Keratinocyte (primary cell): ENCODE measurements at regions not wholly inside any gene's neighbourhood (a gene's known extent, or its start where the extent isn't known, plus 50 kb on each side); places are given as distances from the start of the nearest gene placed in this dataset.

Experiments
- EZH2 ChIP-seq: IDR thresholded peaks from one replicate; pipeline ENCODE4 v1.6.1; 2012; ENCODE audit warnings: inconsistent platforms, mild to moderate bottlenecking, low read length, moderate library complexity
- TF ChIP-seq, protein P1 (sequence below), 3 experiments: IDR thresholded peaks in 1 of 3; conservative IDR thresholded peaks in 1 of 3; optimal IDR thresholded peaks in 1 of 3; 2 replicates in 2 of 3; 3 replicates in 1 of 3; pipeline versions ENCODE3 to v1.5.1; 2011; ENCODE audit warnings: low read length in 3 of 3, mild to moderate bottlenecking in 3 of 3, moderate library complexity in 2 of 3, control low read depth in 1 of 3, inconsistent platforms in 1 of 3; ENCODE audit not compliant: insufficient read depth in 2 of 3; ENCODE audit errors: extremely low read depth in 1 of 3

DNA sequence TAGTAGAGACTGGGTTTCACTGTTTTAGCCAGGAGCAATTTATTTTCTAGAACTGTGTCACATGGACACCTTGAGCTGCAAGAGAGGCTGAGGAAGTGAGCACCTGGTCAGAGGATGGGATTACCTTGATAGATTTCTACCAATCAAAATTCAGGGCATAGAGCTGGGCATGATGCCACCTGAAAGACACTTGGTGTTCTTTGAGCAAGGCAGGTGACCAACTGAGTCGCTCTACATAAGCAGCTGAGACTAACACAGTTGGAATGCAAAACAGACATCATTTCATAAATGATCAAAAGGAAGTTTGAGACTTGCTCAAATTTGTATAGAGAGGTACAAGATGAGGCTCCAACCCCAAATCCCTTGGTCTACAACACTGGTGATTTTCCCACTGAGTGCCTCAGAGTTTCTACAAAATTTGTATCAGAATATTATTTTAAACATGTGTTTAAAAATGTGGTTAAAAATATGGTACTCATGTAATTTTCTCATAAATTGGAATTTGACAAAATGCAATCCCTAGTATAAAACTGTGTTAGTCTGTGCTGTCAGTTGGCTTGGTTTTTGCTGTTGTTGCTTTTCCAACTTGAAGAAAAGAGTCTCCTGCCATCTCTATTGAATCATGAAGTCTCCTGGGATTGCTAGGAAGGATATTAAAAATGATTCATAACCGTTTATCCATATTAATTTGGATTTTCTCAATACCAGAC, 156.4 kb upstream of the MDFIC start:
- TF ChIP-seq, protein P1, sequence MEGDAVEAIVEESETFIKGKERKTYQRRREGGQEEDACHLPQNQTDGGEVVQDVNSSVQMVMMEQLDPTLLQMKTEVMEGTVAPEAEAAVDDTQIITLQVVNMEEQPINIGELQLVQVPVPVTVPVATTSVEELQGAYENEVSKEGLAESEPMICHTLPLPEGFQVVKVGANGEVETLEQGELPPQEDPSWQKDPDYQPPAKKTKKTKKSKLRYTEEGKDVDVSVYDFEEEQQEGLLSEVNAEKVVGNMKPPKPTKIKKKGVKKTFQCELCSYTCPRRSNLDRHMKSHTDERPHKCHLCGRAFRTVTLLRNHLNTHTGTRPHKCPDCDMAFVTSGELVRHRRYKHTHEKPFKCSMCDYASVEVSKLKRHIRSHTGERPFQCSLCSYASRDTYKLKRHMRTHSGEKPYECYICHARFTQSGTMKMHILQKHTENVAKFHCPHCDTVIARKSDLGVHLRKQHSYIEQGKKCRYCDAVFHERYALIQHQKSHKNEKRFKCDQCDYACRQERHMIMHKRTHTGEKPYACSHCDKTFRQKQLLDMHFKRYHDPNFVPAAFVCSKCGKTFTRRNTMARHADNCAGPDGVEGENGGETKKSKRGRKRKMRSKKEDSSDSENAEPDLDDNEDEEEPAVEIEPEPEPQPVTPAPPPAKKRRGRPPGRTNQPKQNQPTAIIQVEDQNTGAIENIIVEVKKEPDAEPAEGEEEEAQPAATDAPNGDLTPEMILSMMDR (optimal IDR thresholded peaks at IDR 0.05 in 1 of 3, IDR thresholded peaks at IDR 0.05 in 1 of 3, conservative IDR thresholded peaks at IDR 0.05 in 1 of 3; ENCODE audit: extremely low read depth in 1 of 3, insufficient read depth in 2 of 3, low read length in 3 of 3) = no peak
- TF ChIP-seq EZH2 = no peak
